IMR-90 (cell line): ENCODE measurements at regions not wholly inside any gene's neighbourhood (a gene's known extent, or its start where the extent isn't known, plus 50 kb on each side); places are given as distances from the start of the nearest gene placed in this dataset.

ENCODE experiments used
- ATAC-seq: fragments of 200-7000 bp; cut with Tn5 transposase; 2 replicates; pipeline ENCODE4 v1.9.1; 2020; ENCODE audit warnings: low read depth, mild to moderate bottlenecking, moderate library complexity
- BruUV-seq: library from RNA; stranded (reverse); fragments of 400-500 nt; replicated peaks from 2 replicates; lab custom pipeline; 2021; lab: Mats Ljungman, UMichigan
- CTCF ChIA-PET: fragments of 300-600 bp; formaldehyde crosslinking; extraction: SDS; loops from one replicate; lab custom pipeline; 2021; ENCODE audit warnings: antibody characterized with exemption; lab: Yijun Ruan, JAX
- POLR2A ChIA-PET: fragments of 300-600 bp; sonication (Branson Sonifier 250); formaldehyde crosslinking; loops from one replicate; lab custom pipeline; 2022; ENCODE audit warnings: antibody characterized with exemption; ENCODE audit not compliant: unreplicated experiment; lab: Charles Lee
- DNase-seq: peaks from one replicate; pipeline ENCODE4 v3.0.0; 2013
- H2AFZ ChIP-seq: replicated peaks from 2 replicates; pipeline ENCODE3; 2013; ENCODE audit warnings: low read length, mild to moderate bottlenecking; ENCODE audit not compliant: poor library complexity
- H2AK5ac ChIP-seq: 2 replicates; pipeline ENCODE4 v1.6.1; 2013; ENCODE audit warnings: low read depth, low read length, inconsistent platforms
- H2AK9ac ChIP-seq: replicated peaks from 2 replicates; pipeline ENCODE3; 2013; ENCODE audit warnings: mild to moderate bottlenecking, low read depth, low read length, moderate library complexity; ENCODE audit not compliant: poor library complexity
- H2BK120ac ChIP-seq: 2 replicates; pipeline ENCODE4 v1.6.1; 2013; ENCODE audit warnings: low read depth, low read length, inconsistent platforms
- H2BK15ac ChIP-seq: 3 replicates; pipeline ENCODE4 v1.6.1; 2013; ENCODE audit warnings: low read depth, low read length, inconsistent platforms
- H2BK20ac ChIP-seq: 2 replicates; pipeline ENCODE4 v1.6.1; 2013; ENCODE audit warnings: low read depth, mild to moderate bottlenecking, inconsistent platforms, low read length, moderate library complexity
- H2BK5ac ChIP-seq: 2 replicates; pipeline ENCODE4 v1.6.1; 2013; ENCODE audit warnings: mild to moderate bottlenecking, low read depth, low read length, inconsistent platforms; ENCODE audit not compliant: poor library complexity, severe bottlenecking
- H3K14ac ChIP-seq: replicated peaks from 2 replicates; pipeline ENCODE4 v1.6.1; 2013; ENCODE audit warnings: low read depth, low read length, inconsistent platforms
- H3K18ac ChIP-seq: 2 replicates; pipeline ENCODE4 v1.6.1; 2013; ENCODE audit warnings: low read depth, low read length, control low read depth
- H3K23ac ChIP-seq: 2 replicates; pipeline ENCODE4 v1.6.1; 2013; ENCODE audit warnings: low read depth, low read length, inconsistent platforms
- H3K27ac ChIP-seq: 2 replicates; pipeline ENCODE4 v1.5.1; 2013; ENCODE audit warnings: mild to moderate bottlenecking, control low read depth, low read length; ENCODE audit not compliant: insufficient read depth
- H3K27me3 ChIP-seq: 2 replicates; pipeline ENCODE4 v1.6.1; 2013; ENCODE audit warnings: low read length; ENCODE audit not compliant: control insufficient read depth, insufficient read depth
- H3K36me3 ChIP-seq: 2 replicates; pipeline ENCODE4 v1.6.1; 2013; ENCODE audit warnings: low read length, mixed read lengths; ENCODE audit not compliant: control insufficient read depth, insufficient read depth
- H3K4ac ChIP-seq: 2 replicates; pipeline ENCODE4 v1.6.1; 2013; ENCODE audit warnings: low read depth, low read length, inconsistent platforms
- H3K4me1 ChIP-seq: 2 replicates; pipeline ENCODE4 v1.6.1; 2013; ENCODE audit warnings: low read length, mixed read lengths; ENCODE audit not compliant: control insufficient read depth, insufficient read depth
- H3K4me2 ChIP-seq: 2 replicates; pipeline ENCODE4 v1.6.1; 2013; ENCODE audit warnings: low read depth, mild to moderate bottlenecking, control low read depth, low read length, moderate library complexity
- H3K4me3 ChIP-seq: 2 replicates; pipeline ENCODE4 v1.5.1; 2013; ENCODE audit warnings: low read depth, mild to moderate bottlenecking, control low read depth, low read length, moderate library complexity; ENCODE audit not compliant: insufficient read depth
- H3K56ac ChIP-seq: 2 replicates; pipeline ENCODE4 v1.6.1; 2013; ENCODE audit warnings: low read length, inconsistent platforms; ENCODE audit not compliant: insufficient read depth; ENCODE audit errors: extremely low read depth
- H3K79me1 ChIP-seq, 2 experiments: 2 replicates each; pipeline ENCODE4 v1.6.1; 2013; ENCODE audit warnings: low read length in 2 of 2, inconsistent platforms in 1 of 2, low read depth in 1 of 2
- H3K9ac ChIP-seq: 2 replicates; pipeline ENCODE4 v1.6.1; 2013; ENCODE audit warnings: low read depth, low read length, control low read depth
- H3K9me1 ChIP-seq: 2 replicates; pipeline ENCODE4 v1.6.1; 2013; ENCODE audit warnings: low read length, inconsistent platforms; ENCODE audit not compliant: insufficient read depth
- H3K9me3 ChIP-seq: 2 replicates; pipeline ENCODE4 v1.6.1; 2013; ENCODE audit warnings: low read length; ENCODE audit not compliant: control insufficient read depth, insufficient read depth
- H4K20me1 ChIP-seq: 2 replicates; pipeline ENCODE4 v1.6.1; 2013; ENCODE audit warnings: low read length, inconsistent platforms; ENCODE audit not compliant: insufficient read depth
- H4K5ac ChIP-seq: 2 replicates; pipeline ENCODE4 v1.6.1; 2013; ENCODE audit warnings: mild to moderate bottlenecking, low read depth, low read length, control low read depth
- H4K8ac ChIP-seq, 2 experiments: 2 replicates each; pipeline ENCODE4 v1.6.1; 2013; ENCODE audit warnings: low read depth in 2 of 2, low read length in 2 of 2, control low read depth in 1 of 2, inconsistent platforms in 1 of 2
- H4K91ac ChIP-seq: 2 replicates; pipeline ENCODE4 v1.6.1; 2013; ENCODE audit warnings: low read depth, low read length, inconsistent platforms; ENCODE audit not compliant: insufficient read depth
- BHLHE40 ChIP-seq: fragments of 150-350 bp; IDR thresholded peaks from 2 replicates; pipeline ENCODE4 v1.6.1; 2016; ENCODE audit warnings: mild to moderate bottlenecking, low read depth, low read length
- CEBPB ChIP-seq: IDR thresholded peaks from 2 replicates; pipeline ENCODE4 v1.6.1; 2012; ENCODE audit warnings: low read depth, low read length, improper control_type of control experiment
- CHD1 ChIP-seq: IDR thresholded peaks from 2 replicates; pipeline ENCODE4 v1.6.1; 2012; ENCODE audit warnings: low read depth, low read length, improper control_type of control experiment
- CTCF ChIP-seq: conservative IDR thresholded peaks from 2 replicates; pipeline ENCODE4 v1.5.1; 2012; ENCODE audit warnings: mild to moderate bottlenecking, low read depth, low read length, improper control_type of control experiment
- ELK1 ChIP-seq: fragments of 150-350 bp; IDR thresholded peaks from 2 replicates; pipeline ENCODE4 v1.6.1; 2016; ENCODE audit warnings: low read depth, mild to moderate bottlenecking, low read length, moderate library complexity, borderline replicate concordance
- FOS ChIP-seq: fragments of 150-350 bp; IDR thresholded peaks from 2 replicates; pipeline ENCODE4 v1.6.1; 2016; ENCODE audit warnings: low read depth, low read length
- MAFK ChIP-seq: IDR thresholded peaks from 2 replicates; pipeline ENCODE4 v1.6.1; 2012; ENCODE audit warnings: low read depth, low read length, improper control_type of control experiment
- MAZ ChIP-seq: IDR thresholded peaks from 2 replicates; pipeline ENCODE4 v1.6.1; 2012; ENCODE audit warnings: low read depth, mild to moderate bottlenecking, low read length, improper control_type of control experiment, moderate library complexity, borderline replicate concordance
- MXI1 ChIP-seq: IDR thresholded peaks from 2 replicates; pipeline ENCODE4 v1.6.1; 2012; ENCODE audit warnings: low read depth, mild to moderate bottlenecking, low read length, moderate library complexity, borderline replicate concordance
- NFE2L2 ChIP-seq: fragments of 150-350 bp; IDR thresholded peaks from 2 replicates; pipeline ENCODE4 v1.6.1; 2016; ENCODE audit warnings: low read depth, mild to moderate bottlenecking, low read length
- POLR2A ChIP-seq: IDR thresholded peaks from 2 replicates; pipeline ENCODE4 v1.6.1; 2012; ENCODE audit warnings: mild to moderate bottlenecking, low read depth, low read length
- RAD21 ChIP-seq: IDR thresholded peaks from 2 replicates; pipeline ENCODE4 v1.6.1; 2012; ENCODE audit warnings: low read length, improper control_type of control experiment
- RCOR1 ChIP-seq: IDR thresholded peaks from 2 replicates; pipeline ENCODE4 v1.6.1; 2012; ENCODE audit warnings: mild to moderate bottlenecking, low read length, improper control_type of control experiment; ENCODE audit not compliant: insufficient replicate concordance
- USF2 ChIP-seq: fragments of 150-350 bp; IDR thresholded peaks from 2 replicates; pipeline ENCODE4 v1.6.1; 2017; ENCODE audit warnings: mild to moderate bottlenecking, antibody characterized with exemption, low read length, low read depth
- WGBS, 2 experiments: methylation state at CpG; one replicate each; pipeline versions ENCODE4 v1.1.5 to v1.1.7; 2013; ENCODE audit warnings: missing lambda C conversion rate in 2 of 2; ENCODE audit not compliant: insufficient read length in 1 of 2; ENCODE audit errors: extremely low coverage in 2 of 2; 5-methylcytosine and 5-hydroxymethylcytosine counted together
- dilution Hi-C: fragments of 300-500 bp; cut with HindIII; formaldehyde crosslinking; loops from one replicate; pipeline ENCODE4 v1.14.3; 2018; ENCODE audit warnings: low sequenced_read_pairs; ENCODE audit not compliant: unreplicated experiment
- in situ Hi-C: fragments of 300-500 bp; cut with MboI; formaldehyde crosslinking; loops from 3 replicates; pipeline ENCODE4 v1.14.3; 2019; ENCODE audit warnings: low sequenced_read_pairs, inconsistent platforms, mixed read lengths
- intact Hi-C: fragments of 100-400 bp; cut with micrococcal nuclease; formaldehyde crosslinking; loops from 2 replicates; pipeline ENCODE4 v1.10.0; 2022

- no peaks in the 10 kb centered on the region for H3K36me3 ChIP-seq
- CTCF ChIA-PET, result interaction anchor here (1.6 kb wide), 1 partner anchor 10 kb away, joined by 7 read pairs; no protein-coding TSS in a partner anchor
- H2AK9ac ChIP-seq, result no peak overlapping the region
- H4K8ac ChIP-seq, result no peak overlapping the region
- H2AFZ ChIP-seq, result no peak overlapping the region
- H2BK5ac ChIP-seq, result no peak overlapping the region
- H3K4me2 ChIP-seq, result no peak overlapping the region
- no peaks in the 10 kb centered on the region for H3K27me3 ChIP-seq
- no peak overlapping the region for H3K14ac ChIP-seq
- H3K56ac ChIP-seq, result no peak overlapping the region
- POLR2A ChIA-PET, result no interaction called here
- H3K4ac ChIP-seq, result no peak overlapping the region
- no peak overlapping the region for H2AK5ac ChIP-seq
- TF ChIP-seq RAD21 (no peak), CEBPB (no peak), FOS (no peak), NFE2L2 (no peak), CTCF (no peak), MAFK (no peak), USF2 (no peak), ELK1 (no peak), POLR2A (no peak), CHD1 (no peak), RCOR1 (no peak), MAZ (no peak), MXI1 (no peak), BHLHE40 (no peak)
- dilution Hi-C loops (no loop called here), intact Hi-C loops (no loop called here), in situ Hi-C loops (no loop called here)
- no TSS peak for BruUV-seq
- no peaks in the 10 kb centered on the region for H3K9me3 ChIP-seq
- peaks cover 1% of the 10 kb centered on the region; the same call in 1 of the 2 replicates for H3K4me1 ChIP-seq
- H3K18ac ChIP-seq, result no peak overlapping the region
- H3K9me1 ChIP-seq, result no peaks in the 10 kb centered on the region
- H2BK15ac ChIP-seq, result no peak overlapping the region
- no peak overlapping the region for H3K4me3 ChIP-seq
- H3K23ac ChIP-seq, result no peak overlapping the region
- H3K27ac ChIP-seq, result no peak overlapping the region
- WGBS, 2 experiments, result no CpG with 5 or more reads among the region's 2 CpGs
- H2BK120ac ChIP-seq, result no peak overlapping the region
- ATAC-seq, result no peak
- H3K9ac ChIP-seq, result no peak overlapping the region
- no peaks in the 10 kb centered on the region for H3K79me1 ChIP-seq
- no peak overlapping the region for H2BK20ac ChIP-seq
- H4K20me1 ChIP-seq, result no peaks in the 10 kb centered on the region
- DNase-seq, result no peak
- H4K91ac ChIP-seq, result no peak overlapping the region
- no peak overlapping the region for H4K5ac ChIP-seq
Measured at GRCh38 chr6:121748850-121749249, 313.4 kb downstream of the GJA1 start.
